Osteocyte (in vitro differentiated cells): ENCODE measurements at regions not wholly inside any gene's neighbourhood (a gene's known extent, or its start where the extent isn't known, plus 50 kb on each side); places are given as distances from the start of the nearest gene placed in this dataset.
"Not testable (repeated sequence)": the region's sequence is repeated elsewhere in the genome, so short reads cannot be mapped to it uniquely, and the experiment has no call there.

Experiments used
- DNase-seq: peaks from one replicate; pipeline ENCODE4 v3.0.0; 2021; ENCODE audit warnings: mixed read lengths; ENCODE audit not compliant: unreplicated experiment; ENCODE audit errors: extremely low spot score
- H3K27ac Mint-ChIP-seq: one replicate; pipeline ENCODE4 v1.8.0; 2021; ENCODE audit warnings: mild to moderate bottlenecking, mixed read lengths; ENCODE audit not compliant: unreplicated experiment
- H3K27me3 Mint-ChIP-seq: one replicate; pipeline ENCODE4 v1.8.0; 2021; ENCODE audit warnings: mixed read lengths; ENCODE audit not compliant: unreplicated experiment
- H3K36me3 Mint-ChIP-seq: one replicate; pipeline ENCODE4 v1.8.0; 2021; ENCODE audit warnings: mixed read lengths; ENCODE audit not compliant: unreplicated experiment
- H3K4me1 Mint-ChIP-seq: one replicate; pipeline ENCODE4 v1.8.0; 2021; ENCODE audit warnings: mixed read lengths; ENCODE audit not compliant: unreplicated experiment
- H3K4me3 Mint-ChIP-seq: one replicate; pipeline ENCODE4 v1.8.0; 2021; ENCODE audit warnings: mild to moderate bottlenecking, moderate library complexity, mixed read lengths; ENCODE audit not compliant: unreplicated experiment
- H3K9me3 Mint-ChIP-seq: one replicate; pipeline ENCODE4 v1.8.0; 2021; ENCODE audit warnings: mixed read lengths; ENCODE audit not compliant: unreplicated experiment
- CTCF ChIP-seq: fragments of 200-600 bp; sonication (generic); IDR thresholded peaks from 2 replicates; pipeline ENCODE4 v1.5.0; 2021; ENCODE audit warnings: antibody characterized with exemption, mild to moderate bottlenecking, moderate library complexity

- H3K4me3 Mint-ChIP-seq = no peak overlapping the region
- peaks cover 13% of the 10 kb centered on the region for H3K9me3 Mint-ChIP-seq
- H3K27ac Mint-ChIP-seq = no peak overlapping the region
- H3K4me1 Mint-ChIP-seq = no peaks in the 10 kb centered on the region
- H3K36me3 Mint-ChIP-seq = no peaks in the 10 kb centered on the region
- TF ChIP-seq CTCF = no peak
- DNase-seq = no peak
- no peaks in the 10 kb centered on the region for H3K27me3 Mint-ChIP-seq
These were observed 290.2 kb upstream of the CNTN3 start for GRCh38 chr3:74904646-74905045.

DNA sequence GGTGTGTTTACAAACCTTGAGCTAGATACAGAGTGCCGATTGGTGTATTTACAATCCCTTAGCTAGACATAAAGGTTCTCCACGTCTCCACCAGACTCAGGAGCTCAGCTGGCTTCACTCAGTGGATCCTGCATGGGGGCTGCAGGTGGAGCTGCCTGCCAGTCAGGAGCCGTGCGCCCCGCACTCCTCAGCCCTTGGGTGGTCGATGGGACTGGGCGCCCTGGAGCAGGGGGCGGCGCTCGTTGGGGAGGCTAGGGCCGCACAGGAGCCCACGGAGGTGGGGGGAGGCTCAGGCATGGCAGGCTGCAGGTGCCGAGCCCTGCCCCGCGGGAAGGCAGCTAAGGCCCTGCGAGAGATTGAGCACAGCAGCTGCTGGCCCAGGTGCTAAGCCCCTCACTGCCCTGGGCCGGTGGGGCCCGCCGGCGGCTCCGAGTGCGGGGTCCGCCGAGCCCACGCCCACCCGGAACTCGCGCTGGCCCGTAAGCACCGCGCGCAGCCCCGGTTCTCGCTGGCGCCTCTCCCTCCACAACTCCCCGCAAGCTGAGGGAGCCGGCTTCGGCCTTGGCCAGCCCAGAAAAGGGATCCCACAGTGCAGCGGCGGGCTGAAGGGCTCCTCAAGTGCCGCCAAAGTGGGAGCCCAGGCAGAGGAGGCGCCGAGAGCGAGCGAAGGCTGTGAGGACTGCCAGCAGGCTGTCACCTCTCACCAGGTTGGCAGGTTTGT, 285.5 kb upstream of the CNTN3 start:
- not testable (repeated sequence) for DNase-seq, H3K27ac Mint-ChIP-seq, H3K27me3 Mint-ChIP-seq, H3K36me3 Mint-ChIP-seq, H3K4me3 Mint-ChIP-seq, H3K9me3 Mint-ChIP-seq, H3K4me1 Mint-ChIP-seq

- Mint-ChIP-seq H3K4me3 (no peak overlapping the region), H3K9me3 (no peaks in the 10 kb centered on the region), H3K4me1 (no peaks in the 10 kb centered on the region), H3K27ac (no peak overlapping the region), H3K27me3 (no peaks in the 10 kb centered on the region), H3K36me3 (no peaks in the 10 kb centered on the region)
- no peak for DNase-seq
- no peak for TF ChIP-seq CTCF
These were observed 282.5 kb upstream of the CNTN3 start for GRCh38 chr3:74897006-74897405.

GRCh38 chr3:74891312-74891711, 276.9 kb upstream of the CNTN3 start:
- Mint-ChIP-seq H3K27ac (no peak overlapping the region), H3K4me3 (no peak overlapping the region), H3K36me3 (no peaks in the 10 kb centered on the region), H3K4me1 (no peaks in the 10 kb centered on the region), H3K9me3 (peaks cover 3% of the 10 kb centered on the region), H3K27me3 (no peaks in the 10 kb centered on the region)
- DNase-seq = no peak
- TF ChIP-seq CTCF = no peak

DNA sequence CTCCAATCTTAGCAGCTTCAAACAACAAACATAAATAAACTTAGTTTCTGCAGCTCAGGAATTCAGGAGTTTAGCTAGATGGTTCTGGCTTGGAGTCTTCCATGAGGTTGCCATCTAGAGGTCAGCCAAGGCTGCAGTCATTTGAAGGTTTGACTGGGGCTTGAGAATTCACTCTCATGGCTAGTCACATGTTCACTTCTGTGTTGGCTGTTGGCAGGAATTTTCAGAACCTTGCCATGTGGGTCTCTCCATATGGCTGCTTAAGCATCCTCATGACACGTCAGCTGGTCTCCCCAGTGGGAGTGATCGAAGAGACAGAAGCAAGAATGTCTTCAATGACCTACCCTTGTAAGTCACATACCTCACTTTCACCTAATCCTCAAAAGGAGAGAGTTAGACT, 269.2 kb upstream of the CNTN3 start:
- no peaks in the 10 kb centered on the region for H3K27me3 Mint-ChIP-seq
- no peak for DNase-seq
- H3K9me3 Mint-ChIP-seq = peaks cover 3% of the 10 kb centered on the region
- no peak overlapping the region for H3K27ac Mint-ChIP-seq
- no peak overlapping the region for H3K4me3 Mint-ChIP-seq
- H3K36me3 Mint-ChIP-seq = no peaks in the 10 kb centered on the region
- TF ChIP-seq CTCF = peak; percentile 29
- no peaks in the 10 kb centered on the region for H3K4me1 Mint-ChIP-seq

DNA sequence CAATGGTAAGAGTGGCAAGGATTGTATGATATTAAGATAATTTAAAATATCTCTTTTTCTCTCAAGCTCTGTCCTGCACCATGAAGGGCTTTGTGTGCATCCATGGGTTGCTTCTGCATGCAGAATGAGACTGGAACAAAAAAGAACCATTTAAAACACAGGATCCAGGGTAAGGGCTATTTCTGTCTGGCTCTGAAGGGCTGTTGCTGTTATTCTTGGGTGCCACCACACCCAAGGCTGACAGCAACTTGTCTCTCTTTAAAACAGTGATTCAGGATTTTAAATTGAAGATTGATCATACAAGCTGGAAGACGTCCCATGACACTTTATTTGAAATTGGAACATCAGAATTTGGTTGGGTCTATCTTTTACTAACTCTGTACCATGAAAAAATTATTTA, 268.8 kb upstream of the CNTN3 start:
- Mint-ChIP-seq H3K27ac (no peak overlapping the region), H3K9me3 (no peaks in the 10 kb centered on the region), H3K4me3 (no peak overlapping the region), H3K4me1 (no peaks in the 10 kb centered on the region), H3K27me3 (no peaks in the 10 kb centered on the region), H3K36me3 (no peaks in the 10 kb centered on the region)
- no peak for DNase-seq
- no peak for TF ChIP-seq CTCF
